Mesenchymal stem cell (in vitro differentiated cells and primary cell): ENCODE measurements at regions not wholly inside any gene's neighbourhood (a gene's known extent, or its start where the extent isn't known, plus 50 kb on each side); places are given as distances from the start of the nearest gene placed in this dataset.
A peak's percentile ranks its signal among the peaks of the same experiment; 100 is the strongest.

Source experiments
- DNase-seq: peaks from one replicate; pipeline ENCODE4 v3.0.0-alpha.2; 2013
- H2AFZ ChIP-seq: one replicate; pipeline ENCODE4 v1.6.1; 2013; ENCODE audit warnings: low read depth, mild to moderate bottlenecking, control low read depth, inconsistent platforms, low read length, moderate library complexity
- H2AK5ac ChIP-seq: 2 replicates; pipeline ENCODE4 v1.6.1; 2013; ENCODE audit warnings: low read length, moderate library complexity, mild to moderate bottlenecking, inconsistent platforms; ENCODE audit not compliant: severe bottlenecking
- H2BK120ac ChIP-seq: one replicate; pipeline ENCODE4 v1.6.1; 2013; ENCODE audit warnings: low read depth, mild to moderate bottlenecking, inconsistent platforms, low read length, moderate library complexity
- H2BK12ac ChIP-seq, 2 experiments: one replicate each; pipeline ENCODE4 v1.6.1; 2013; ENCODE audit warnings: inconsistent platforms in 2 of 2, low read length in 2 of 2, mild to moderate bottlenecking in 2 of 2, moderate library complexity in 2 of 2, control low read depth in 1 of 2
- H2BK15ac ChIP-seq: one replicate; pipeline ENCODE4 v1.6.1; 2013; ENCODE audit warnings: mild to moderate bottlenecking, low read depth, inconsistent platforms; ENCODE audit not compliant: poor library complexity, severe bottlenecking
- H2BK5ac ChIP-seq: 2 replicates; pipeline ENCODE4 v1.6.1; 2013; ENCODE audit warnings: low read depth, mild to moderate bottlenecking, low read length, control low read depth, inconsistent platforms; ENCODE audit not compliant: poor library complexity, severe bottlenecking
- H3K14ac ChIP-seq, 2 experiments: one replicate each; pipeline ENCODE4 v1.6.1; 2013; ENCODE audit warnings: inconsistent platforms in 2 of 2, low read length in 2 of 2, control low read depth in 1 of 2, mild to moderate bottlenecking in 1 of 2, moderate library complexity in 1 of 2
- H3K18ac ChIP-seq, 2 experiments: one replicate each; pipeline ENCODE4 v1.6.1; 2013; ENCODE audit warnings: inconsistent platforms in 2 of 2, low read length in 2 of 2, control low read depth in 1 of 2, low read depth in 1 of 2, mild to moderate bottlenecking in 1 of 2
- H3K23ac ChIP-seq, 2 experiments: one replicate each; pipeline ENCODE4 v1.6.1; 2013; ENCODE audit warnings: inconsistent platforms in 2 of 2, low read length in 2 of 2, mild to moderate bottlenecking in 2 of 2, moderate library complexity in 2 of 2, control low read depth in 1 of 2
- H3K27ac ChIP-seq: 2 replicates; pipeline ENCODE4 v1.5.1; 2013; ENCODE audit warnings: mild to moderate bottlenecking, moderate library complexity, low read length, control low read depth, inconsistent platforms; ENCODE audit not compliant: poor library complexity, severe bottlenecking
- H3K27me3 ChIP-seq, 2 experiments: 2 replicates each; pipeline versions ENCODE4 v1.6.1 to v1.7.0; 2013; ENCODE audit warnings: low read length in 2 of 2, mild to moderate bottlenecking in 2 of 2, moderate library complexity in 2 of 2, control low read depth in 1 of 2, inconsistent platforms in 1 of 2; ENCODE audit not compliant: control insufficient read depth in 1 of 2, insufficient read depth in 1 of 2
- H3K36me3 ChIP-seq, 2 experiments: 2 replicates each; pipeline versions ENCODE4 v1.6.1 to v1.7.0; 2013; ENCODE audit warnings: low read length in 2 of 2, control low read depth in 1 of 2, inconsistent platforms in 1 of 2, low read depth in 1 of 2, mild to moderate bottlenecking in 1 of 2; ENCODE audit not compliant: insufficient read depth in 2 of 2, control insufficient read depth in 1 of 2
- H3K4ac ChIP-seq, 2 experiments: one replicate each; pipeline ENCODE4 v1.6.1; 2013; ENCODE audit warnings: inconsistent platforms in 2 of 2, low read length in 2 of 2, mild to moderate bottlenecking in 2 of 2, moderate library complexity in 2 of 2, control low read depth in 1 of 2, low read depth in 1 of 2
- H3K4me1 ChIP-seq: 2 replicates; pipeline ENCODE4 v1.6.1; 2013; ENCODE audit warnings: low read depth, low read length, control low read depth; ENCODE audit not compliant: control insufficient read depth, insufficient read depth
- H3K4me2 ChIP-seq: 2 replicates; pipeline ENCODE4 v1.6.1; 2013; ENCODE audit warnings: low read length, mild to moderate bottlenecking, inconsistent platforms; ENCODE audit not compliant: poor library complexity, severe bottlenecking
- H3K4me3 ChIP-seq, 2 experiments: 2 replicates each; pipeline versions ENCODE4 v1.5.1 to v1.7.0; 2013; ENCODE audit warnings: low read length in 2 of 2, mild to moderate bottlenecking in 2 of 2, control low read depth in 1 of 2, low read depth in 1 of 2; ENCODE audit not compliant: insufficient read depth in 1 of 2
- H3K79me1 ChIP-seq: replicated peaks from 2 replicates; pipeline ENCODE4 v1.6.1; 2013; ENCODE audit warnings: mild to moderate bottlenecking, control low read depth, low read length, inconsistent platforms; ENCODE audit not compliant: poor library complexity, severe bottlenecking
- H3K9ac ChIP-seq: 2 replicates; pipeline ENCODE4 v1.7.0; 2013; ENCODE audit warnings: mild to moderate bottlenecking, low read length, moderate library complexity
- H3K9me3 ChIP-seq: 2 replicates; pipeline ENCODE4 v1.7.0; 2013; ENCODE audit warnings: mild to moderate bottlenecking, low read length; ENCODE audit not compliant: control insufficient read depth
- H4K8ac ChIP-seq: one replicate; pipeline ENCODE4 v1.6.1; 2013; ENCODE audit warnings: inconsistent platforms, mild to moderate bottlenecking, low read length, moderate library complexity
- H4K91ac ChIP-seq: one replicate; pipeline ENCODE4 v1.6.1; 2013; ENCODE audit warnings: mild to moderate bottlenecking, low read length, inconsistent platforms
- WGBS: methylation state at CpG from one replicate; pipeline ENCODE4 v1.1.7; 2013; ENCODE audit warnings: mixed read lengths; 5-methylcytosine and 5-hydroxymethylcytosine counted together

DNA sequence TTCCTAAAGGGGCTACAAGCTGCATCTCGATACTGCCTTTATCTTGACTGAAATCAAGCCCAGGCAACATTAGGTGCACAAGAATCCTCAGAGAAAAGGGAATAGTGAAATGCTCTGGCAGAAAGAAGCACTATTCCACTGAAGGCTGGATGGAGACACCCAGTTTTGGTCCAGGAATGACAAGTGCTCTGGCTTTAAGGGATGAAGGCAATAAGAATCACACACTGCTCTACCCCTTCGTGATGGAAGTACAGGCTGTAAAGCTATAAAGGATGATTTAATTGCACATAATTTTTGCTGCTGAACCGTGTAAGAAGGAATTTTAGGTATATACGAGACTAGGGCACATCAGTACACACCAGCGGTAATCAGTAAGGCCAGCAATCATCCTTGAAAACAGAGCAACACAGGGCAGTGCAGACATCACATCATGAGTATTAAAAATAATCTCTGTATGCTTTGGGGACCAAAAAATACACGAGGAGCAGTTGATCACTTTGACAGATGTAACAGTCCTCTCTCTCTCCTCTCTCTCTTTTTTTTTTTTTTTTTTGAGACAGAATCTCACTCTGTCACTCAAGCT, 414.6 kb upstream of the TBL1XR1 start:
- H2BK15ac ChIP-seq = no peak overlapping the region
- H3K79me1 ChIP-seq = no peaks in the 10 kb centered on the region
- peaks cover 7% of the 10 kb centered on the region for H3K9me3 ChIP-seq
- H2AK5ac ChIP-seq = peak overlapping the region; percentile 95
- H3K4me3 ChIP-seq = no peak overlapping the region
- H3K4me2 ChIP-seq = no peak overlapping the region
- H3K27ac ChIP-seq = no peak overlapping the region
- H2BK120ac ChIP-seq = no peak overlapping the region
- H3K23ac ChIP-seq = no peak overlapping the region
- H2BK5ac ChIP-seq = no peak overlapping the region
- no peak overlapping the region for H4K91ac ChIP-seq
- H3K9ac ChIP-seq = no peak overlapping the region
- H2BK12ac ChIP-seq = peak overlapping the region in 1 of 2 experiments; percentile 54
- H3K27me3 ChIP-seq = no peaks in the 10 kb centered on the region
- WGBS = 72% methylated on average over 6 of the region's 6 CpGs
- H2AFZ ChIP-seq = no peak overlapping the region
- no peaks in the 10 kb centered on the region for H3K36me3 ChIP-seq
- no peaks in the 10 kb centered on the region for H3K4me1 ChIP-seq
- H3K14ac ChIP-seq = no peak overlapping the region
- peak overlapping the region in 1 of 2 experiments; percentile 58 for H3K4ac ChIP-seq
- H4K8ac ChIP-seq = peak overlapping the region; percentile 69
- no peak for DNase-seq
- peak overlapping the region; percentile 14 to 38 for H3K18ac ChIP-seq

DNA sequence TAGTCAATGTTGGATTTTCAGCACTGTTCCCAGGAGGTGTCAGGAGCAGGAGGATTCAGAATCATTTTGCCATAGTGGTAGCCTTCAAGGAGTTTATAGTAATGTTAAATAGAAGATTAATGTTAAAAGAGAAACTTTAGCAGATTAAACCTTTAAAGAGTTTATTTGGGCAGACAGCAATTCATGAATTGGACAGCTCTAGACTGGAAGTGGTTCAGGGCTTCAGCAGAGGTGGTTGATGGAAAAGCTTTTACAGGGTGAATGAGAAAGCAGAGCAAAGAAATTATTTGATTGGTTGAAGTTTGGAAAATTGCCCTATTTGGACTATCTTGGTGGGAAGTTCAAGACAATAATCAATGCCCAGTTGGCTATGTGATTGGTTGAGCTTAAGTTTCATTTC, 416.6 kb upstream of the TBL1XR1 start:
- Histone ChIP-seq H2BK120ac (no peak overlapping the region), H3K9ac (no peak overlapping the region), H4K91ac (no peak overlapping the region), H3K36me3 (no peaks in the 10 kb centered on the region), H2BK12ac (no peak overlapping the region), H2AFZ (no peak overlapping the region), H3K4me3 (no peak overlapping the region), H4K8ac (no peak overlapping the region), H3K18ac (peak overlapping the region in 1 of 2 experiments; percentile 4), H3K4ac (no peak overlapping the region), H3K27me3 (no peaks in the 10 kb centered on the region), H3K23ac (no peak overlapping the region), H3K4me2 (no peak overlapping the region), H2AK5ac (peak overlapping the region; percentile 37), H3K79me1 (no peaks in the 10 kb centered on the region), H3K9me3 (peaks cover 7% of the 10 kb centered on the region), H3K27ac (no peak overlapping the region), H3K14ac (no peak overlapping the region), H2BK15ac (no peak overlapping the region), H2BK5ac (no peak overlapping the region), H3K4me1 (no peaks in the 10 kb centered on the region)
- no peak for DNase-seq

DNA sequence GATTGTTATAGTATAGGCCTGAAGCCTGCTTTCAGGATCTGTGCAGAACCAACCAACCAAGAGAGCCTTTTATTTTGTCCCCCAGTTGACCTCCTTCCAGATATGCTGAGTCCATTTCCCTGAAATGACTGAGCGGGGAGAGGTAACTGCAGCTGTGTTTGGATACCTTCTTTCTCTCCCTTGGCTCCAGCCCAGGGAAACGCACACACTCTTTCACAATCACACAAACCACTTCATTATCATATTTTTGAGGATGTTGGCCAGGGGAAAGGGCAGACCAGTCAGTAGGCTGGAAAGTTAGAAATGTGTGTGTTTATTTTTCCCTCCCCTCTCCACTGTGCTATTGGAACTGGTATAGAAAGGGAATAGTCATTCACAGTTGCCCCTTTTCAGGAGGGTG, 417.7 kb upstream of the TBL1XR1 start:
- no peaks in the 10 kb centered on the region for H3K4me1 ChIP-seq
- no peak overlapping the region for H3K18ac ChIP-seq
- H3K36me3 ChIP-seq = no peaks in the 10 kb centered on the region
- no peak overlapping the region for H2AK5ac ChIP-seq
- H2BK12ac ChIP-seq = no peak overlapping the region
- no peak overlapping the region for H2BK5ac ChIP-seq
- no peak overlapping the region for H3K27ac ChIP-seq
- H3K4me2 ChIP-seq = no peak overlapping the region
- no peak overlapping the region for H3K23ac ChIP-seq
- H2BK15ac ChIP-seq = no peak overlapping the region
- H3K14ac ChIP-seq = no peak overlapping the region
- H4K8ac ChIP-seq = no peak overlapping the region
- no peaks in the 10 kb centered on the region for H3K27me3 ChIP-seq
- H3K9ac ChIP-seq = no peak overlapping the region
- no peak overlapping the region for H2AFZ ChIP-seq
- H4K91ac ChIP-seq = no peak overlapping the region
- H2BK120ac ChIP-seq = no peak overlapping the region
- no peak overlapping the region for H3K4ac ChIP-seq
- no peaks in the 10 kb centered on the region for H3K79me1 ChIP-seq
- no peak overlapping the region for H3K4me3 ChIP-seq
- no CpG with 5 or more reads among the region's 2 CpGs for WGBS
- DNase-seq = peak; percentile 56
- peaks cover 7% of the 10 kb centered on the region for H3K9me3 ChIP-seq

DNA sequence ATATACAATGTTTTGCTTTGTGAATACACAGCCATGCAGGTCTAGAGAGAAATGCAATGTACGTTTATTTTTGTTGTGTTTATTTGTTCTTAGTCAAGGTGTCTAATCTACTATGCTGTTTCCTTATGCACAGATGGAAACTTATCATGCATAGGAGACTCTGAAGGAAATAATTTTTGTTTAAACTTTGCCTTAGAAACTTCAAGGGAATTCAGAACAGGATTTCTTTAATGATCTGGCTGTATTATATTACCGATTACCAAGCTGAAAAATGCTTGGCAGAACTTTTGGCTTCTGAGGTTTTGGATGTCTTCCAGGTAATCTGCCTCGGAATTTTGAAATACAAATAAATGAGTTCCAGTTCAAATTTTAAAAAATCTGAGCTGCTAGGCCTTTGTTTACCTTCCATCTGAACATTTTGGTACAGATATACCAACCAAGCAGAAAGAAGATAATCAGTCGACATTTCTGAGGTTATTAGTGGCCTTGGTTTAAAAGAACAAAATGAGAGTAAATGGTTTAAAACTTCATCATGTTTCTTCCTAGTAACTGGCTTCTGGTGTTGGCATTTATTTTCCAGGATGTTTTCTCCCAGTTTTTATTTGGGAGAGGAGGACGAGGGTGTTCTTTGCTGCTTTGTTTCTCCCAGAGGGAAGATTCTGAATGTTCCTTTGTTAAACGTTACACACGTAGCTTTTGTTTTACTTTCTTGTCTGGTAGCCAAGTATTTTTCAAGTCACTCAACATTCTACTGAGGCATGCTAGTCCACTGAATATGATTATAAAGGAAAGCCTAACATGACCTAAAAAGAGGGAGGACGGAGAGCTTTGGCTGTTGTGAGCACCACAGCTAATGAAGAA, 421.8 kb upstream of the TBL1XR1 start:
- peak overlapping the region; percentile 39 for H3K27ac ChIP-seq
- no peak overlapping the region for H2AFZ ChIP-seq
- no peak overlapping the region for H3K4me3 ChIP-seq
- no peak overlapping the region for H3K14ac ChIP-seq
- H3K9ac ChIP-seq = peak overlapping the region; percentile 68
- no peak overlapping the region for H2BK12ac ChIP-seq
- no peak overlapping the region for H3K23ac ChIP-seq
- no peak overlapping the region for H4K8ac ChIP-seq
- H3K36me3 ChIP-seq = no peaks in the 10 kb centered on the region
- H2BK120ac ChIP-seq = no peak overlapping the region
- no peak overlapping the region for H2BK5ac ChIP-seq
- DNase-seq = no peak
- peaks cover under 1% of the 10 kb centered on the region for H3K9me3 ChIP-seq
- 77% methylated on average over 8 of the region's 8 CpGs for WGBS
- H3K27me3 ChIP-seq = no peaks in the 10 kb centered on the region
- H3K18ac ChIP-seq = no peak overlapping the region
- H2BK15ac ChIP-seq = no peak overlapping the region
- no peak overlapping the region for H4K91ac ChIP-seq
- no peaks in the 10 kb centered on the region for H3K79me1 ChIP-seq
- no peak overlapping the region for H2AK5ac ChIP-seq
- H3K4me1 ChIP-seq = no peaks in the 10 kb centered on the region
- H3K4me2 ChIP-seq = no peak overlapping the region
- no peak overlapping the region for H3K4ac ChIP-seq
